ENCODE measurements at regions not wholly inside any gene's neighbourhood (a gene's known extent, or its start where the extent isn't known, plus 50 kb on each side); places are given as distances from the start of the nearest gene placed in this dataset.

DNA sequence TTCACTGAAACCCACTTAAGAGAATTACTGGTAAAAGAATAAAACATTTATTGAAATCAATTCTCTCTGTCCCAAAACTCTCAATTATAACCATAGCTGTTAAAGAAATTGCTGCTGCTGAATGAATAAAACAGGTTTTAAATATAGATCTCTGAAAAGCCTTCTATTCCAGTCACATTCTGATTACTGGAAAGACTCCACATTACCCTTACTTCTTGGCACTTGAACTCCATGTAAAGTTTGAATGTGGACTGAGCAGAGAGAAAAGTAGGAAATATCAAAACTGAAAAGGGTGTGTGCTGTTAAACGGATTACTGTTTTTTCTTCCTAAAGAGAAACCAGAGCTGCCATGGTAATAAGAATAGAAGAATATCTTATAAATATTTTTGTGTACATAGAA is 655.3 kb upstream of the SETBP1 start:
- no peak for DNase-seq

DNA sequence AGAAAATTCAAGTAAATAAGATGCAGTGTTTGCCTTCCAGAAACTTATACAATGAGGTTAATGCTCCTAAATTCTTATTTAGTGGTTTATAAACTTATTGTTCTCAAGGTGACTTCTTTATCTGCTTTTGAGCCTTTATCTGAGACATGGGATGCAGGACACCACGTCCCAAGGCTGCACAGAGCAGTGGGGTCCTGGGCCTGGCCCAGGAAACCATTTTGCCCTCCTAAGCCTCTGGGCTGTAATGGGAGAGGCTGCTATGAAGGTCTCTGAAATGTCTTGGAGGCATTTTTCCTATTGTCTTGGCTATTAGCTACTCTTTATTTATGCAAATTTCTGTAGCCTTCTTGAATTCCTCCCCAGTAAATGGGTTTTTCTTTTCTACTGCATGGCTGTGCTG is 652.6 kb upstream of the SETBP1 start:
- DNase-seq, result no peak

DNA sequence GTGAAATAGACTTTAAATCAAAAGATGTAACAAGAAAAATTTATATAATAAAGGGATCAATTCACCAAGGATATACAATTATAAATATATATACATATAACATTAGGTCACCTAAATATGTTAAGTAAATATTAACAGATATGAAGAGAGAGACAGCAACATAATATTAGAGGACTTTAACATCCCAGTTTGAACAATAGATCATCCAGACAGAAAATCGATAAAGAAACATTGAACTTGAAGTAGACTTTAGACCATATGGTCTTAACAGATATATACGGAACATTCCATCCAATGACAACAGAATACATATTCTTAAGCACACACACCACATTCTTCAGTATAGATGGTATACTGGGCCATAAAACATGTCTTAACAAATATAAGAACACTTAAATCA is 649.6 kb upstream of the SETBP1 start:
- DNase-seq, result no peak

DNA sequence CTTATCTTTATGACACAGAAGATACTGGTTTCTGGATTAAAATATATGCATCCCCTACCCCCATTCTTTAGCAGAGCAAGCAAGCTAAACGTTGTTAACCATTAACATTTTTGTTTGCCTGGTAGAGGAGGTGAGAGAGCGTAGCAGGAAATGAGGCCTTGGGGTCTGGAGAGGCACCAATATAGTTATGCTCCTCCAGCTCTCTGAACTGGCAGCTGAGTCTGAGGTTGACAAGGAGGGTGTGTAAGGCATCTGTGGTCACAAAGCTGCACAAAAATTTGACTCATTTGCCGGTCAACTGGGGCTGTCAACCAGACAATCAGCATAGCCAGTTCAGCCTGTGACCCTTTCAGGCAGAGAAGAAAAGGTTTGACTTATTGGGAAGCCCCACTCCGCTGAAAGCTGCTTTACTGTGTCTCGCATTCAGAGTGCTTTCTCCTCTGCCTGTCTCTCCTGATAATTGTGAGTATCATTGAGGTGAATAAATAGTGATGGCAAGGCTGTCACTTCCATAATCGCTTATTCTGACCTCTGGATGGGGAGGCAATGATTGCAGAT is 647.5 kb upstream of the SETBP1 start:
- no peak for DNase-seq

- DNase-seq, result no peak
Observed at GRCh38 chr18:44035554-44035953, 645.1 kb upstream of the SETBP1 start.

DNA sequence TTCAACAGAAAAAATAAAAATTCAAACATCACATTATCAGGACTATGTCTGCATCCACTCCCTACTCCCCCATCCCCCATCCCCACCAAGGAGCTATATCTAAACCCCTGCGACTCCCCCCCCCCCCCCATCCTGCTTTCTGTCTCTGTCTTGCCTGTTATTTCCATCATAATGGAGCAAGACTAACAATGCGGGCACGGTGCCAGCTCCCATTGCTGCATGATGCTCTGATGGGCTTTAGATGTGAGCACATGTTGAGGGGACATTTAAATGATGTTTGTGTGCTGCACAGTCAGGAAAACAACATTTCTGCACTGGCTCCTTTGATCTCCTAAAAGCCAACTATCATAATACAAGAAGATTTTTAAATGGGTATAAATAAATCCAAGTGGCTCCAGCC is 644.2 kb upstream of the SETBP1 start:
- DNase-seq, result peak; percentile 3

DNA sequence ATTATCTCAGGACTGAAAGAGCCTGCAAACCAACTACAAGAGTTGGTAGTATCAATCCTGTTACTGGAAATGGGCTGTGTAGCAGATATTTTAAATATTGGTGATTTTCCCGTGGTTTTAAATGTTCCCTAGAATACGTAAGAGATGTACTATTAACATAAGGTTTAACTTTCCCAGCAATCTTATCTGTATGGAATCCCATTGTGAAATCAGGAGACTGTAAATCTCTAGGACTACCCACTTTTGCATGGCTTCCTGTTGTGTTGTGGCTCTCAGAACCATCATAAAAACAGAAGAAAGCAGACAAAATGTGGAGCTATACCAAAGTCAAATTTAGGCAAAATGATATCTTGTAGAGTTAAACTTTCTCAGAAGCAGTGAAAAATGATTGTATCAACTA is 641.5 kb upstream of the SETBP1 start:
- DNase-seq, result no peak

GRCh38 chr18:44039826-44040225 is 640.9 kb upstream of the SETBP1 start:
- DNase-seq, result no peak

DNA sequence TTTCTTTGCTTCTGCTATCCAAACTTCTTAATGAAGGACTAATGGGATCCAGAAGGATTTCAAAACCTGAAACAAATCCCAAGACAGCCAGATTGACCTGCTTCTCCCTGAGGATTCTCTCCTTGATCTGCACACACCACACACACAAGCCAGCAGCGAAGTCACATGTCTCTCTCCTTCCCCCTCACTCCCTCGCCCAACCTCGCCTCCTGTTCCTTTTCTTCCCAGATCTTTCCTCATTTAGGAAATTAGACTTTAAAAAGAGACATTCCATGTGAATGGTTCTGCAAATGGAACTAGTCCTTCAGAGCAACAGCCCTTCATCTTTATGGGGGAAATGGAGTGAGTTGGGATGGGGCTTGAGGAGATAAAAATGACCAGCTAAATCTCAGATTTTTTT is 639.1 kb upstream of the SETBP1 start:
- no peak for DNase-seq

DNA sequence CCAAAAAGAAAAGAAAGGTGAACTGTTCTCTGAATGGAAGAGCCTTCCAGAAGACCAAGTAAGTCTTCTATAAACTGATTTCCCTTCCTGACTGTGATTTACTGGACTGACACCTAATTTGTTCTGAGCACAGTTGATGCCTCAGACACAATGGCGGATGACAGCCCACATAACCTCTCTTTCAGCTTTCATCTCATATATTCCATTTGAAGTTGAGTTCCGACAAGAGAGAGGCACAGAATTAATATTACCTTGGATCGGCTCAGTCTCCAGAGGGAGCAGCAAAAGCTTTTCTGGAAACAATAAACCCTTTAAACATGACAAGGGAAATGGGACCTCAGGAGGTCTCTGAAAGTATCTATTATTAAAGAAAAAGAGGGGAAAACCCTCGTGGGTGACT is 638.7 kb upstream of the SETBP1 start:
- no peak for DNase-seq

GRCh38 chr18:44046376-44046975 is 634.2 kb upstream of the SETBP1 start:
- no peak for DNase-seq

DNA sequence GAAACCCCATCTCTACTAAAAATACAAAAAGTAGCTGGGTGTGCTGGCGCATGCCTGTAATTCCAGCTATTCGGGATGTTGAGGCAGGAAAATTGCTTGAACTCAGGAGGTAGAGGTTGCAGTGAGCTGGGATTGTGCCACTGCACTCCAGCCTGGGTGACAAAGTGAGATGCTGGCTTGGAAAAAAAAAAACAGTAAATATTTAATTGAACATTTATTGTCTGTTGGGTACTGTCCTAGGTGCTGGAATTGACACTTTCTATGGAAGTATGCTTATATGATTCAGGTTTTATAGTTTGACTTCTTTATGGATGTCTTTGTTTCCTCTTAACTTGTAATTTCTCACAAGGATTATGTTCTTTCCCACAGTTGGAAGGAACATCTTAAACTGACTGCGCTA is 633.1 kb upstream of the SETBP1 start:
- no peak for DNase-seq

DNA sequence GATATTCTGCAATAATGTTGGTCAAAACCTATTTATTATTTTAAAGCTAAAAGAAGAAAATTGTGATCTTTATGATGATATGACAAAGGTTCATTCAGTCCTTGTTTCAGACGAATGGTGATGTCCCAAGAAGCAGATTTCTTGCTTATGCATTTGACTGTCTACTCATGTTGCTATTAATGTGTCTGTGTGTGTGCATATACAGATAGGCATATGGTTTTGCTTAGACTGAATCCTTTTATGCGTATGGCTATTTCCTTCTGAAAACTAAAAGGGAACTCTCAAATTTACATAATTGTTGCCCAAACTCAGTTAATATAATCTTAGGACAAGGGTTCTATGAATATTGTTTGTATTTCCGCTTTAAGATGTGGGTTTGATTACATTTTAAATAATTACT is 632.3 kb upstream of the SETBP1 start:
- no peak for DNase-seq

DNA sequence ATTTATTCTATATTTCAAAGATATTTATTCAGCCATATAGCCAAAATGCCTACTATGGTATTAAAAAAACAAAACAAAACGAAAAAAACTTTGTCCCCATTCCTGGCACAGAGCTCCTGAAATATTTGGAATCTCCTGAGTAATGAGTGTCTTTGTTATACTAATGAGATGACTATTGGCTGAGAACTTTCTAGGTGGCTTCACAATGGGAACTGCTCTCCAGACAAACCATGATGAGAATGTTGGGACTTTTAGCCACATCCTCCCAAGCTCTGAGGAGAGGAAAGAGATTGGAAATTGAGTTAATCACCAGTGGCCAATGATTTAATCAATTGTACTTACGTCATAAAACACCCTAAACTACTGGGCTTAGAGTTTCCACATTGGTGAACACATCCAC is 631.8 kb upstream of the SETBP1 start:
- no peak for DNase-seq

DNA sequence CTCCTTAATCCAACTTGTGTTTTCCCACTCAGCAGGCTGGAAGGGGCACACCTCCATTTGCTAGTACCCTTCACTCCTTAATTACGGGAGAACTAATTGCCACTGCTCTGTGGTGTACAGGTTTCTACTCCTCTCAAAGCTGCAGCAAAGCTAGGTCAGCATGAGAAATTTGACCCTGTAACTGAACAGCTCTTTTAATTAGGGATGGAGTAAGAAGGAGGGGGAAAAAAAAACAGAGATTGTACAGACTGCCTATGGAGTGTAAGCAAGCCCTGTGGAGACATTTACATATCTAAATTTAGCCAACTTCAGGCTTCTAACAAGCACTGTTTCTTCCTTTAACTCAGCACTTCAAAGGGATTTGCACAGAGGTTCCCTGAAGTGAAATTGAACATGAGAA is 629.7 kb upstream of the SETBP1 start:
- DNase-seq, result peak; percentile 26

- DNase-seq, result no peak
Observed at GRCh38 chr18:44054514-44054913, 626.2 kb upstream of the SETBP1 start.

- DNase-seq, result no peak
Observed at GRCh38 chr18:44060197-44060596, 620.5 kb upstream of the SETBP1 start.

- no peak for DNase-seq
Observed at GRCh38 chr18:44061438-44061837, 619.2 kb upstream of the SETBP1 start.

GRCh38 chr18:44062345-44062744 is 618.3 kb upstream of the SETBP1 start:
- DNase-seq, result no peak

GRCh38 chr18:44065206-44065605 is 615.5 kb upstream of the SETBP1 start:
- DNase-seq, result no peak

GRCh38 chr18:44066541-44066940 is 614.1 kb upstream of the SETBP1 start:
- no peak for DNase-seq

DNA sequence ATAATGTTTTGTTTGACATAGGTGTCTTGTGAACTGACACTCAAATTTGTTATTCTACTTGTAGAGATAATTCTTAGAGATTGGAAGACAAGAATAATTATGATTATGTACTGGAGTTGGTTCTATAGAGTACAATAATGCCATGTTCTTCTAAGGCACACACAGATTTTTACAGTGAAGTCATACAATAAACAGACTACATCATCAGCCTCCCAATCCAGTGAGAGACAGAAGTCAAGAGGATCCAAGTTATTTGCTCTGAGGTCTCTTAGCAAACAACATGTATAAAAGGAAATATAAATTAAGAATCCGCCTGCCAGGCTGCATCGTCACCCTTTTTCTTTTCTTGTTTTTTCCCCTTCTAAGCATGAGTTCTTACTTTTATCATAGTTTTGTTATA is 613.5 kb upstream of the SETBP1 start:
- no peak for DNase-seq

- no peak for DNase-seq
Observed at GRCh38 chr18:44075038-44075437, 605.6 kb upstream of the SETBP1 start.

DNA sequence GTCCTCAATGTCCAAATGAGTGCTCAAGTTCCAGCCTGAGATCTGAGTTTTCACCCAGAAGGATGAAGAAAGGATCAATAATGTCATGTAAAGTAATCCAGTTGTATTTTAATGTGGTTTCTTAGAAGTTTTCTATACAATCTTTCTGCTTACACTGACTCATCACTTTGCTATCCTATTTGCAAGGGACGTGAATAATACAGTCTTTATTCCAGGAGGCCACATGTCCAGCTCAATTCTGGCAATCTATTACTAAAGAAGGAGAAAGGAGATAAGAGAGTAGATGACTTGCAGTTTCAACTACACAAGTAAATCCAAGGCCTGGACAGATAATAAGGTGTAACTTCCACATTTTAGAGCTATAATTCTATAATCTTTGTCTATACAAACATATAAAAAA is 601.1 kb upstream of the SETBP1 start:
- no peak for DNase-seq

DNA sequence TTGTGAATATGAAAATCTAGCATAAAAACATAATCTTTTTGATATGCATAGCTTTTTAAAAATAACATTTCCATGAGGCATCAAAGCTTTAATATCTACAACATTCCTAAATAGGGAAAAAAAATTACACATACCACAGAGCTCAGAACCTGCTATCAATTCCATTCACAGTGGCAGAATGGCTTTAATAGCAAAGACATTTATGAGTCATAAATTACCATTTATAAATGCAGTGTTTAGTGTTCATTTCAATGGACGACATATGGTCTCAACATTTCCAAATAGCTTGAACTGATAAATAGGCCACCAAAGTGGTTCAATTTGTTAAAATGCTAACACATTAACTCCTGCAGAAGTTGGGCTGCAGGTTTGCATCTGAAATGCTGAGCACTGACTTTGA is 600.6 kb upstream of the SETBP1 start:
- no peak for DNase-seq

DNA sequence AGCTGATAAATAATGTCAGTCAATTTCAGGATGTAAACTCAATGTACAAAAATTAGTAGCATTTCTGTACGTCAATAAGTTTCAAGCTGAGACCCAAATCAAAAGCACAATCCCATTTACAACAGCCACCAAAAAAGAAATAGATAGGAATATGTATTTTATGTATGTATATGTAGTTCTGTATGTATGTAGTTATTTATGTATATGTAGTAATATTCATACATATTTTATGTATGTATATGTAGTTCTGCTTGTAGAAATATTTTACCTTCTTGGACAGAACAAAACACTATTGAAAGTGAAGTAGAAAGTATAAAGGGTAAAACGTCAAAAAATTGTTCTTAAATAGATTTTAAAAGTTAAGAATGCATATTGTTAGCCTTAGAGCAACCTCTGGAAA is 591.0 kb upstream of the SETBP1 start:
- DNase-seq, result no peak
